ENCODE measurements at regions not wholly inside any gene's neighbourhood (a gene's known extent, or its start where the extent isn't known, plus 50 kb on each side); places are given as distances from the start of the nearest gene placed in this dataset.
"Not testable (repeated sequence)": the region's sequence is repeated elsewhere in the genome, so short reads cannot be mapped to it uniquely, and the experiment has no call there.

GRCh38 chr14:40222996-40223395 lies 790.8 kb upstream of the FBXO33 start:
- DNase-seq = no peak

GRCh38 chr14:40221428-40221827 lies 789.2 kb upstream of the FBXO33 start:
- peak; percentile 39 for DNase-seq

GRCh38 chr14:40219032-40219431 lies 786.8 kb upstream of the FBXO33 start:
- DNase-seq = peak; percentile 46

GRCh38 chr14:40218282-40218941 lies 786.2 kb upstream of the FBXO33 start:
- DNase-seq = peak; percentile 90

- peak; percentile 2 for DNase-seq
Measured at GRCh38 chr14:40216976-40217375, 784.7 kb upstream of the FBXO33 start.

- not testable (repeated sequence) for DNase-seq
Measured at GRCh38 chr14:40216408-40216807, 784.2 kb upstream of the FBXO33 start.

GRCh38 chr14:40213701-40214100 lies 781.5 kb upstream of the FBXO33 start:
- DNase-seq = peak; percentile 86

GRCh38 chr14:40204441-40205175 lies 772.4 kb upstream of the FBXO33 start:
- no peak for DNase-seq

GRCh38 chr14:40199101-40199500 lies 766.9 kb upstream of the FBXO33 start:
- no peak for DNase-seq

- no peak for DNase-seq
Measured at GRCh38 chr14:40197344-40197743, 765.1 kb upstream of the FBXO33 start.

GRCh38 chr14:40188006-40188405 lies 755.8 kb upstream of the FBXO33 start:
- DNase-seq = peak; percentile 4

GRCh38 chr14:40164083-40164482 lies 731.9 kb upstream of the FBXO33 start:
- no peak for DNase-seq

GRCh38 chr14:40139657-40140056 lies 707.4 kb upstream of the FBXO33 start:
- no peak for DNase-seq

- no peak for DNase-seq
Measured at GRCh38 chr14:40133463-40133862, 701.2 kb upstream of the FBXO33 start.

GRCh38 chr14:40129159-40129558 lies 696.9 kb upstream of the FBXO33 start:
- no peak for DNase-seq

- DNase-seq = no peak
Measured at GRCh38 chr14:40123816-40124215, 691.6 kb upstream of the FBXO33 start.

GRCh38 chr14:40122968-40123648 lies 690.9 kb upstream of the FBXO33 start:
- no peak for DNase-seq

GRCh38 chr14:40119765-40120164 lies 687.5 kb upstream of the FBXO33 start:
- DNase-seq = no peak

- DNase-seq = no peak
Measured at GRCh38 chr14:40119321-40119720, 687.1 kb upstream of the FBXO33 start.

GRCh38 chr14:40115583-40115982 lies 683.4 kb upstream of the FBXO33 start:
- DNase-seq = no peak

GRCh38 chr14:40113671-40114070 lies 681.4 kb upstream of the FBXO33 start:
- DNase-seq = peak; percentile 1

GRCh38 chr14:40100544-40101196 lies 668.4 kb upstream of the FBXO33 start:
- DNase-seq = no peak

GRCh38 chr14:40099316-40099715 lies 667.1 kb upstream of the FBXO33 start:
- peak; percentile 2 for DNase-seq
